ENCODE measurements at regions not wholly inside any gene's neighbourhood (a gene's known extent, or its start where the extent isn't known, plus 50 kb on each side); places are given as distances from the start of the nearest gene placed in this dataset.

DNA sequence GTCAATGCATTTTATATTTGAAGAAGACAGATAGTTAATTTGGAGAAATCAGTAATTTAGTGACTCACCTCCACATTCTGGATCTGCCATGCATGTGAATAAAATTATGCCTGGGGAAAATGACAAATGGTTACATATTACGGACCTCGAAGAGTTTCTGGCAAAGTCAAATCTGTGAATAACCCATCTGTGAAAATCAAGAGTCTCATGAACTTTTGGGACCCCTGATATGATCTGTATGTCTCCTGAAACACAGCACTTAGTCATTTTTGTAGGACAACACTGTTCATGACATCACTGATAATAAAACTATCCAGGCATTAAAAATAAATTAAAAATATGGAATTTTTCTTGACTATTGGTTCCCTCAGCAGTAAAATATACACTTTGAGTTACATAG, 584.5 kb downstream of the TLE4 start:
- TF ChIP-seq CTCF (optimal IDR thresholded peaks at IDR 0.05 in 1 of 3, IDR thresholded peaks at IDR 0.05 in 1 of 3, conservative IDR thresholded peaks at IDR 0.05 in 1 of 3; ENCODE audit: extremely low read depth in 1 of 3, insufficient read depth in 2 of 3, low read length in 3 of 3): no peak
- no peak for TF ChIP-seq EZH2 (IDR thresholded peaks at IDR 0.05; ENCODE audit: low read length)
